ENCODE measurements at regions not wholly inside any gene's neighbourhood (a gene's known extent, or its start where the extent isn't known, plus 50 kb on each side); places are given as distances from the start of the nearest gene placed in this dataset.
"Not testable (repeated sequence)": the region's sequence is repeated elsewhere in the genome, so short reads cannot be mapped to it uniquely, and the experiment has no call there.

DNA sequence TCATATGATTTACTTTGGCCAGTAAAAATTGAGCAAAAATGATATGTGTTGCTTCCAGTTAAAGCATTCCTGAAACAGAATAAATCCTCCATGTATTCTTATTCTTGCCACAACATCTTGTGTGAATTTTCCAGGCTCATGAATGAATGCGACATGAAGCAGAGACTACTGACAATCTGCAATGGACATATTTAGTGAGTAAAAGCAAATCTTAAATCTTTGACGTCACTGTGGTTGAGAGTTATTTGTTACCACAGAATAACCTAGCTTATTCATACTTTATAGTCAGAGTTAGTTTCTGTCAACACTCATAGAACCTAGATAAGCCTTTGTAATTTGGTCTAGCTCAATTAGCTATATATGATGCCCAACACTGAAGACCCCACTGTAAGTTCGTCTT is 1443.1 kb downstream of the PCDH9 start:
- no peaks in the 10 kb centered on the region for H3K4me1 ChIP-seq (replicated peaks)
- 91% methylated on average over 3 of the region's 3 CpGs for WGBS
- DNase-seq (ENCODE audit: low spot score) = no peak

GRCh38 chr13:65784088-65784816 is 1445.9 kb downstream of the PCDH9 start:
- Histone ChIP-seq H3K9me3 (no peaks in the 10 kb centered on the region), H3K36me3 (no peaks in the 10 kb centered on the region), H3K27ac (no peak overlapping the region), H3K4me1 (replicated peaks) (no peaks in the 10 kb centered on the region), H3K27me3 (replicated peaks; ENCODE audit: insufficient read depth) (no peaks in the 10 kb centered on the region), H3K4me3 (no peak overlapping the region)
- WGBS = 90% methylated on average over 11 of the region's 12 CpGs
- DNase-seq (ENCODE audit: low spot score) = no peak
- intact Hi-C loops (cut with DNase I) = no loop called here
- TF ChIP-seq POLR2AphosphoS5 (IDR thresholded peaks at IDR 0.05) (no peak), CTCF (IDR thresholded peaks at IDR 0.05) (no peak), POLR2A (IDR thresholded peaks at IDR 0.05) (no peak)

More for the DNA sequence above, 1443.1 kb downstream of the PCDH9 start:
- intact Hi-C loops (cut with DNase I) = no loop called here
- no peak for TF ChIP-seq POLR2A (IDR thresholded peaks at IDR 0.05)
- no peak for TF ChIP-seq POLR2AphosphoS5 (IDR thresholded peaks at IDR 0.05)
- no peak for TF ChIP-seq CTCF (IDR thresholded peaks at IDR 0.05)
- Histone ChIP-seq H3K27me3 (replicated peaks; ENCODE audit: insufficient read depth) (no peaks in the 10 kb centered on the region), H3K27ac (no peak overlapping the region), H3K36me3 (no peaks in the 10 kb centered on the region), H3K9me3 (no peaks in the 10 kb centered on the region), H3K4me3 (no peak overlapping the region)

GRCh38 chr13:65783383-65783782 is 1446.8 kb downstream of the PCDH9 start:
- TF ChIP-seq CTCF (IDR thresholded peaks at IDR 0.05) (no peak), POLR2A (IDR thresholded peaks at IDR 0.05) (no peak), POLR2AphosphoS5 (IDR thresholded peaks at IDR 0.05) (no peak)
- no peak overlapping the region for H3K4me3 ChIP-seq
- intact Hi-C loops (cut with DNase I) = no loop called here
- no peaks in the 10 kb centered on the region for H3K9me3 ChIP-seq
- no peak overlapping the region for H3K27ac ChIP-seq
- H3K4me1 ChIP-seq (replicated peaks) = no peaks in the 10 kb centered on the region
- WGBS = 100% methylated on average over 3 of the region's 6 CpGs
- DNase-seq (ENCODE audit: low spot score) = no peak
- no peaks in the 10 kb centered on the region for H3K27me3 ChIP-seq (replicated peaks; ENCODE audit: insufficient read depth)
- H3K36me3 ChIP-seq = no peaks in the 10 kb centered on the region

- intact Hi-C loops (cut with DNase I); DNase-seq (ENCODE audit: low spot score); H3K27ac ChIP-seq; H3K9me3 ChIP-seq; H3K36me3 ChIP-seq; H3K27me3 ChIP-seq (replicated peaks; ENCODE audit: insufficient read depth); H3K4me3 ChIP-seq; H3K4me1 ChIP-seq (replicated peaks): not testable (repeated sequence)
- WGBS = 79% methylated on average over 6 of the region's 6 CpGs
These were observed 1458.3 kb downstream of the PCDH9 start for GRCh38 chr13:65771704-65772313.

DNA sequence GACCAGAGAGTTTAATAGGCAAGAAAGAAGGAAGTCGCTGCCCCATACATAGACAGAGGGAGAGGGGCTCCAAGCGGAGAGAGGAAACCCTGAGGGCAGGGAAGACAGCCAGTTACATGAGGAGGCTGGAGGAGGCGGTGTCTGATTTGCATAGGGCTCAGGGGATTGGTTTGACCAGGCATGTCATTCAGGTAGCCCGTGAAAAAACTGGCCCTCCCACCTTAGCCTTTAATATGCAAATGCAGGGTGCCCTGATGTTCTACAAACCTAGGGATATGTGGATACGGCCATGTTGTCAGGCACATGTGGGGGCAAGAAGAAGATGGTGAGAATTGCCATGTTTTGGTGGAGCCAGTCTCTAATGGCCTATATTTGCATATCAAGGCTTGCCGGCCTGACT is 1461.6 kb downstream of the PCDH9 start:
- no peak overlapping the region for H3K27ac ChIP-seq
- no peaks in the 10 kb centered on the region for H3K9me3 ChIP-seq
- H3K4me1 ChIP-seq (replicated peaks) = no peaks in the 10 kb centered on the region
- TF ChIP-seq CTCF (IDR thresholded peaks at IDR 0.05) (no peak), POLR2AphosphoS5 (IDR thresholded peaks at IDR 0.05) (no peak)
- H3K36me3 ChIP-seq = no peaks in the 10 kb centered on the region
- DNase-seq (ENCODE audit: low spot score) = no peak
- WGBS = 69% methylated on average over 6 of the region's 6 CpGs
- no peaks in the 10 kb centered on the region for H3K27me3 ChIP-seq (replicated peaks; ENCODE audit: insufficient read depth)
- H3K4me3 ChIP-seq = no peak overlapping the region
- intact Hi-C loops (cut with DNase I) = no loop called here

Measured in prostate gland (tissue), 2 donors.